ENCODE measurements at regions not wholly inside any gene's neighbourhood (a gene's known extent, or its start where the extent isn't known, plus 50 kb on each side); places are given as distances from the start of the nearest gene placed in this dataset.
"Not testable (repeated sequence)": the region's sequence is repeated elsewhere in the genome, so short reads cannot be mapped to it uniquely, and the experiment has no call there.

GRCh38 chr4:65265526-65265925, 404.8 kb downstream of the EPHA5 start:
- no peak for DNase-seq

GRCh38 chr4:65259296-65259695, 411.0 kb downstream of the EPHA5 start:
- DNase-seq, result no peak

GRCh38 chr4:65250916-65251315, 419.4 kb downstream of the EPHA5 start:
- DNase-seq, result no peak

- no peak for DNase-seq
These were observed 421.2 kb downstream of the EPHA5 start for GRCh38 chr4:65249111-65249510.

- DNase-seq, result no peak
These were observed 428.0 kb downstream of the EPHA5 start for GRCh38 chr4:65242156-65242846.

- no peak for DNase-seq
These were observed 428.9 kb downstream of the EPHA5 start for GRCh38 chr4:65241257-65241997.

- no peak for DNase-seq
These were observed 436.2 kb downstream of the EPHA5 start for GRCh38 chr4:65234061-65234460.

GRCh38 chr4:65227628-65228027, 442.7 kb downstream of the EPHA5 start:
- no peak for DNase-seq

GRCh38 chr4:65223601-65224000, 446.7 kb downstream of the EPHA5 start:
- no peak for DNase-seq

- DNase-seq, result not testable (repeated sequence)
These were observed 447.2 kb downstream of the EPHA5 start for GRCh38 chr4:65223074-65223473.

- no peak for DNase-seq
These were observed 453.1 kb downstream of the EPHA5 start for GRCh38 chr4:65217179-65217578.

- DNase-seq, result no peak
These were observed 467.4 kb downstream of the EPHA5 start for GRCh38 chr4:65202853-65203236.

- no peak for DNase-seq
These were observed 468.0 kb downstream of the EPHA5 start for GRCh38 chr4:65202165-65202852.

- DNase-seq, result no peak
These were observed 474.6 kb downstream of the EPHA5 start for GRCh38 chr4:65195666-65196065.

GRCh38 chr4:65195002-65195401, 475.3 kb downstream of the EPHA5 start:
- no peak for DNase-seq

GRCh38 chr4:65193985-65194384, 476.3 kb downstream of the EPHA5 start:
- peak in 1 of 2 experiments; percentile 5 for DNase-seq

- no peak for DNase-seq
These were observed 479.5 kb downstream of the EPHA5 start for GRCh38 chr4:65190780-65191179.

GRCh38 chr4:65175585-65175984, 494.7 kb downstream of the EPHA5 start:
- no peak for DNase-seq

GRCh38 chr4:65170768-65171514, 499.3 kb downstream of the EPHA5 start:
- no peak for DNase-seq

GRCh38 chr4:65167719-65168118, 502.6 kb downstream of the EPHA5 start:
- no peak for DNase-seq

- no peak for DNase-seq
These were observed 518.1 kb downstream of the EPHA5 start for GRCh38 chr4:65152205-65152604.

- DNase-seq, result no peak
These were observed 530.3 kb downstream of the EPHA5 start for GRCh38 chr4:65139998-65140397.

- DNase-seq, result no peak
These were observed 544.1 kb downstream of the EPHA5 start for GRCh38 chr4:65126200-65126599.
